Stimulated activated CD8-positive, alpha-beta memory T cell treated with anti-CD3 and anti-CD28 coated beads, Interleukin-2, amount 100 ng/mL, for 48 hours (primary cell): ENCODE measurements at regions not wholly inside any gene's neighbourhood (a gene's known extent, or its start where the extent isn't known, plus 50 kb on each side); places are given as distances from the start of the nearest gene placed in this dataset.

Experiments
- DNase-seq, 2 donors: peaks; one replicate each; pipeline ENCODE4 v3.0.0-alpha.2; 2020; ENCODE audit warnings: low read depth in 2 of 2

DNA sequence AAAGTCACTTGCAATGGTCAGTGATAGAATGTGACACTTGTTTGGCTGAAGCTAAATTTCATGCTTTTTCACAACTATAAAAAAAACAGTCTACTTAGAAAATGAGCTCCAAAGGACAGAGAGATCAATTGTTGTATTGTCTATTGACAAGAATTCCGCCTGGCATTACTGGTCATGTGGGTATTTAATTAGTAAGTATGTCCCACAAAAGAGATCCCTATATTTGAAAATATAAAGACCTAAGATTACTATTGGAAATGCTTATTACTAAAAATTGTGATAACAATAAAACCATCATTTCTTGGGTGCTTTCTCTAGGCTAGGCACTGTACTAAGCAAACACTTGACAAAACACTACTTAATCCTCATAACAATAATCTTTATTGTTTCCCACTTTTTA lies 745.2 kb upstream of the C9orf72 start:
- DNase-seq: no peak

DNA sequence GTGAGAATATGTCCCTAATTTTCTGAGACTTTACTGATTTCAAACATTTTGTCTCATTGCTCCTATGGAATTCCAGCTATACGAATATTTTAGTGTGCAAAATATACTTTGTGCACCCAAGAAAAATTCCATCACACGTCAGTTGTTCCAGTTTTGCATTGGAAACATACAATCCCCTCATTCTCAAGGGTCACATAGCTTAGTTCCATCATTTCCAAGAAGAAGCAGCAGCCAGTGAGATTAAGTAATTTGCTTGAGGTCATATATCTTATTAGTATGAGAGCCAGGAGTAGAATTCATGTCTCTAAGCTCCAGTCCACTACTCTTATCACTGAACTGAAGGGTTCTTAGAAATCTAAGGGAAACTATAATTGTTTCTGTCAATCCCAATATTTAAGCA lies 746.7 kb upstream of the C9orf72 start:
- DNase-seq: no peak

DNA sequence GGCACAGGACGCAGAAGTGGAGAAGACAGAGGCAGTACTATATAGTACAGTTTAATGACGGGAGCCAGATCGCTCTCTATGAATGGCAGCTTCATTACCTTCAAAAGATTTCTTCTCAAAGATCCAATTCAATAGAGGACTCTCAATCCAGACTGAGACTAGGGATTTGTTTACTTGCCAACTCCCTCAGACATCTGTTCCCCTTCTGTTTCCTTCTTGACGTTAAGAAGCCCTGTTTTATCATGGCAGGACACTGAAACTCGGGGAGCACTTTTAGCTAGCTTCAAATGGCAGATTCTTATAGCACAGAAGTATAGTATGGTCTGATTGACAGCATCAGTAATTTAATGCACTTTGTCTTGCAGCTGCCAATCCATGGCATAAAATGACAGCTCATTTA lies 747.3 kb upstream of the C9orf72 start:
- DNase-seq: no peak

DNA sequence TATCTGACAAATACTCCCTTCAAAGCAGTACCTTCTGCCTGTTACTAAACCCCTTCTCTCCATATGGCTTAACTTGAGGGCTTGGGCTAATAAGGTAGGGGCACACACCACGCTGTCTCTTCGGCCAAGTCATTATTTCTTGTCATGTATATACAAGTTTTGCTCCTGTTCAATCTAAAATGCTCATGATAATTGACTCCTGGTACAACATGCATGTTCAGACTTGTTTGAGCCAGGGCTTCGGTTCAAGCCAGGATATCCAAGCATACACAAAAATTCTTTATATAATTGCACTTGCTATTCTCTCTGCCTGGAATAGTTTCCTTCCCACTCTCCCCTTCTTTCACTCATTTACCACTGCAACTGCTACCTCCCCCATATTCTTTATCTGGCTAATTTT lies 756.0 kb upstream of the C9orf72 start:
- no peak for DNase-seq

DNA sequence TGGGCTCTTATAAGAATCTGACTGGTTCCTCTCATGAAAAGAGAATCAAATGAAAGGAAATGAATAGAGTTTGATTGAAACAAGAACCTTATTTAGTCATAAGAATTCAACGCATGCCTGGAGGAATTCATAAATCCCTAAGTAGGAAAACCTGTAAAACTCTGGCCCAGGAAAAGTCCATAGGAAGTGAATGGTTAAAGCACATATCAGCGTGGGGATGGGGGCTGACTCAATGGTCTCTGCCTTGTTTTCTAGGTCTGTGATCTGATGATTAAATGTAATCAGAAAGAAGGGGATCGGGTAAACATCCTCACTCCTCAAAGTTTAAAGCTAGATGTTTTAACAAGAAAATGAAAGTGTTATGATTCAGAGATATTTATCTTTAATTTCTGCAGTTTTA lies 759.4 kb upstream of the C9orf72 start:
- DNase-seq: no peak

DNA sequence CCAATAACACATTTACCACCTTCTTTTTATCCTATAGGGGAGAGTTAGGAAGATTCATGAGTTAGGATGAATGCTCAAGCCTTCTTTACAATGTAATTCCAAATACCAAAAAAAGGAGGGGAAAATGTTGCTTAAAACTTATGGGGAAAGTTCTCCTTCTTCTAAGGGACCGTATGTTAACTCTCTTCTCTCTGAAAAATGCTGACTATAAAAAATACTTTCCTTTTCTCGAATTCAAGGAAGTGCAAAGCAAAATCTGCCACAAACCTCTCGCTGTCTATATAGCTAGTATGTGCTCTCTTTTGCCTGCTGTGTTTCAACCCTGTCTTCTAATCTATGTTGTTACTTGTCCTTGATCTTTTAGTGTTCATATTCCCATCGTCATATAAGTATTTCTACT lies 768.6 kb upstream of the C9orf72 start:
- DNase-seq: no peak

DNA sequence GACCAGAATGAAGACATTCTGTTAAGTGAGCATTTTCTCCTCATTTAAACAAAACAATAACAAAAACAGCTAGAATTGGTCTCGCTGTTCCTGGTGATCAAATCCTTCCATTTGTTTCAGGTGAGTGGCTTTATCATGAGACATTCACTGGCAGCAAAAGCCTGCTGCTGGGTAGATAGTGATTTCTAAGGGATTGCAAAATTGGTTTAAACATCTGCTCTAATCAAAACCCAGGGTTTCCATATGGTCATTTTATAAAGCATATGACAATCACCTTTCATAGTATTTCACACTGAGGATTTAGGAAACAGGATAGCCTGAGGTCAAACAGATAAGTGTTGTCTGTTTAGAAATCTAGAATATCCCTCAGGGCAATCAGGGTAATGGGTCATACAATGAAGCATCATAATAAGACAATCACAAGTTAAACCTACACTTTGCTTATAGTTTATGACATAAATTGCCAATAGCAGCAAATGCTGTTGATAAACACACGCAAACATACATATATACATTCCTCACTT lies 769.6 kb upstream of the C9orf72 start:
- no peak for DNase-seq

DNA sequence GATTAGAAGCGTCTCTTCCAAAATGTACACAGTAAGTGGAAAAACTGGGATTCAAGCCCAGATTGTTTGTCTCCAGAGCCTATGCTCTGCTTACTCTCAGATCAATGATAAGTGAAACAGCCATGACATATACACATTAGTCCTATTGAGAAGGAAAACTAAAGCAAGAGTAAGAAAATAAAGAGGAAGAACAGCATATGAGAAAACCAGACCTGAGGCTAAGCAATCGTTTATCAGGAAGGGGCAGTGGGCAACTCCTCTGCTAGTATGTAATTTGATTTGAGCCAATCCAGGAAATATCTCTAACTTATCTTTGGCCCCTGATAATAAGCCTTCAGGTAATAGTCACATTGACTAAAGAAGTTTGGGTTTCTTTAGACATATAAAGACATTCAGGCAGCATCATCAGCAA lies 789.9 kb upstream of the C9orf72 start:
- DNase-seq: no peak

DNA sequence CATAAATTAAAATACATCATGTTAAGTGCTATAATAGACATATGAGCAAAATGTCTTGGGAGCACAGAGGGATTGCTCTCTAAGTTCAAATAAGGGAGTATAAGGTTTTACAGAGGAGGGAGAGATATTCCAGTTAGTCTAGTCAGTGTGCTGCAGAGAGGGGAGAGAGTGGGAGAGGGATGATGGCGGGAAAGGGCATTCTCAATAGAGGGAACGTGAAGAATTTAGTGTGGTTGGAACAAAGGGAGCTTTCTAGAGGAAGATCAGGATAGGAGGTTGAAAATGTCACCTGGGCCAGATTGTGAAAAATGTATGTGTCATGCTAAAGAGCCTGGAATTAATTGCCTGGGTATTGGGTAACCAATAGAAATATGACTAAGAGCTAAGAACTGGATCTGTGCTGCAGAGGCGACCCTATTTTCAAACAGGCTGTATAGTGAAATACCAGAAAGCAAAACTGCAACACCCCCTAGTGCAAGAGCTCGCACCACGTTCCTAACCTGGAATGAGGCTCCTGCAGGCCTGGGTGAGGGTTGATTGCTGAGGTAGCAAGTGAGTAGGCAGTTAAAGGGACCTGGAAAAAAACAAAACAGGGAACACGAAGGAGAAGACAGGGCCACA lies 791.8 kb upstream of the C9orf72 start:
- no peak for DNase-seq

DNA sequence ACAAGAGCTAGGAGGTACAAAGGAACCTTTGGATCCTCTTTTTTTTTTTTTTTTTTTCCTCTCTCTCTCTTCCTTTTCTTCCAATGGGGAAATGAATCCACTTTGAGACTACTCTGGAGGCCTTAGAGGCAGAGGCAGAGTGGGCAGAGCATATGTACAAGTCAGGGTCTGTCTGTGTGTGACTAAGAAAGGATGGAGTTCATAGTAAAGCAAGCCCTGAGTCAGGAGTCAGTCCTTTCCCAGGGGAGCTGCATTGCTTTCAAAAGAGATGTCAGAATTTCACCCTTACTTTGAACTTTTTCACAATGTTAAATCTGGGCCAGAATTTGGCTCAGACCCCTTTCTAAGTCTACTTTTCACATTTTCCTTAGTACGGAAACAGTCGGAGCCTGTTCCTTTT lies 792.4 kb upstream of the C9orf72 start:
- no peak for DNase-seq

DNA sequence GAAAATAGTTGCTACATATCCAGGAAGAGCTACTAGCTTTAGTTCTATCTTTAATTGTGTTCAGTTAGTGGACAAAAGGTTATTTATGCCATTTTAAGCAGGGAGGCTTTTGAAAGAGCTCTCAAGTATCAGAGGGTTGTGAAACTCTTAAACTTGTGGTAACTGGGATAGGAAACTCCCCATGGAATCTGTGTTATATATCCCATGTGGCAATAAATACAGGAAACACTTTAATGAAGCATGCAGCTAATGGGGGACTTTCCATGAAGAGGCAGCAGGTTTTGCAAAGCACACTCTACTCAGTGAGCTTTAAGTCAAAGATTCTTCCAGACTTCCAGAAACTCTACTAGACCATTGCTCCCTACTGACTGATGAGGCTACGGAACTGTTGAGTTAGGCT lies 805.0 kb upstream of the C9orf72 start:
- no peak for DNase-seq

DNA sequence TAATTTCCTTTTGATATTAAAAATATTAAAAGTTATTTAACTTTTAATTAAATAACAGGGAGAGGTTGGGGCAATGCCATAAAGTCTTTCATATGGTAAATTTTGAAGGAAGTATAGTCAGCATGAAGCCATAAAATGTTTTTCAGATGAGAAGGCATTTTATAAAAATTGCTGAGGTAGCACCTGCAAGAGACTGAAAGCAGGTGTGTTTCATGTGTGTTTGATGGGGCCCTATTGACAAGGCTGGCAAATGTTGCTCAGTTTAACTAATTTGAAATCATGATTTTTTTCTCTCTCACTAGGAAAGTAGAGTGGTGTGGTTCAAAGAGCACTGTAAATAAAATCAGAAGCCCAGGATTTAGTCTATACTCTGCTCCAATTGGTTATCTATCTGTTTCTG lies 805.8 kb upstream of the C9orf72 start:
- no peak for DNase-seq

DNA sequence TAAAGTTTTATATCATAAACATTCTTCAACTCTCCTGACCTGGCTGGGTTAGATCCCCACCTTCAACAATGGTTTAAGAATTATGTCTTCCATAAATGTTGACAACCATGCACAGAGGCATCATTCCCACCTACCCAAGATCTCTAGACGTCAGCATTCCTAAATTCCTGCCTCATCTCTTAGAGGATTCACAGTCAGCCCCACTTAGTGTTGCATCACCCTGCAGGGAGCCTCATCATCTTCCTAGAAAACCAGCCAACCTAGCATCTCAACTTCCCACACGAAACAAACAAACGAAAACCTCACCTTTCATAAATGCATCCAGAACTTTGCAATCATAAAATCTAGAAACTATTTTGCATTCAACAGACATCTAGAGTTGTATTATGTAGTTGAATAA lies 816.1 kb upstream of the C9orf72 start:
- DNase-seq: no peak

DNA sequence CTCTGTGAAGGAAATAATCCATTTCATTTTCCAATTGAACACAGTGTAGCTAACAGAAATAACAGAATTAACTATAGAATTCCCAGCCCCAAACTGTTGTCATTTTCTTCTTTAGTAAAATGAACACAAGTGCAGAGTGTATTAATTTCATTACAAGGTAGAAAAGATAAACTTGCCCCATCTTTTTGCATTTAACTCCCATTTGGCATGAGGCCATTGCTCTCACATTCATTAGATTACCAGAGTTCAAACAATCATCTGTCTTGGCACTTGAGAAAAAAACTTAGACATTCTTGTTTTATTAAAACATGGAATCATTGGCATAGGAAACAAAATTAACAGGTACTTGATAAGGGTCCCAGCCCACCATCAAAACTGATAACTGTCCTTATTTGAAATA lies 821.5 kb upstream of the C9orf72 start:
- no peak for DNase-seq

DNA sequence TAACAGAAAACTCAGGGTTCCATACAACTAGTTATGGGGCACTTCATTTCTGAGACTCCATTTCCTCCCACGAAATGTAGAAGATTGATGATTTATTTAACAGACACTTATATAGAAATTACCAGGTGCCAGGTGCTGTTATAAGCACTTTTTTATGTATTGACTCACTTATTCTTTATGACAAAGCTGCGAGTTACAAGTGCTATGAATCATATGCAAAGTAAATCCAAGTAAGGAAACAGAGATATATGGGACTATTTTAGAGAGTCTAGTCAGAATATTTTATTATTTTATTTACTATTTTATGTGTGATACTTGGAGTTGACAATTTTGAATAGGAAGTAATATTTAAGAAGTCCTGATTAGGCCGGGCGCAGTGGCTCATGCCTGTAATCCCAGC lies 822.8 kb upstream of the C9orf72 start:
- DNase-seq: no peak

DNA sequence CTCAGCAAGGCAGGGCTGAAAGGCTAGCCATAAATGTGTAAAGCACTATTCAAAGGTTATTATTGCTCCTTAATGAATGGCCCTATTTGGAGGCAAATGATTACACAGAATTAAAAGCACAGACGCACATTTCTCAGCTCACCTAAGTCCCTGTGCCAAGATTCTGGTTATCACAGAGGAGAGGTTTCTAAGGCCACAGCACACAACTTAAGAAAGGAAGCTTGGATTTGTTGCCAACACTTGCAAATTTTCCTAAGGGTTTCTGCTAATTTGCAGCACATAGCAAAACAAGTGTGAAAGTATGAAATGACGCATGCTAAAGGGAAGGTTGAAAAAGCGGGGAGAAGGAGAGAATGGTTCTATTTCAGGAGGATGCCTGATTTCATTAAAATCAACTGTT lies 834.1 kb upstream of the C9orf72 start:
- DNase-seq: no peak

DNA sequence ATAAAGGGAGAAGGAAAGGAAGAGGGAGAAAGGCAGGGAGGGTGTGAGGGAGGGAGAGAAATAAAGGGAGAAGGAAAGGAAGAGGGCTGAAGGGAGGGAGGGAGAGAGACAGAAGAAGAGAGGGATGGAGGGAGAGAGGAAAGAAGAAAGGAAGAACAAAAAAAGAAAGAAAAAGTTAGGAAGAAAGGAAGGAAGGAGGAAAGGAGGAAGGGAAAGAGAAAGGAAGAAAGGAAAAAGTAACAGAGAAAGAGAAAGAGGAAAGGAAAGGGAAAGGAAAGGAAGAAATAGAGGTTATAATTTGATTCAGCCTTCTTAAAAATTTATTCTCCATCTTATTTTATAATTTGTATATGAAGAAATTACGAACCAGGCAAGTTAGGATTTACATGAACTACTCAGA lies 836.6 kb upstream of the C9orf72 start:
- DNase-seq: no peak

DNA sequence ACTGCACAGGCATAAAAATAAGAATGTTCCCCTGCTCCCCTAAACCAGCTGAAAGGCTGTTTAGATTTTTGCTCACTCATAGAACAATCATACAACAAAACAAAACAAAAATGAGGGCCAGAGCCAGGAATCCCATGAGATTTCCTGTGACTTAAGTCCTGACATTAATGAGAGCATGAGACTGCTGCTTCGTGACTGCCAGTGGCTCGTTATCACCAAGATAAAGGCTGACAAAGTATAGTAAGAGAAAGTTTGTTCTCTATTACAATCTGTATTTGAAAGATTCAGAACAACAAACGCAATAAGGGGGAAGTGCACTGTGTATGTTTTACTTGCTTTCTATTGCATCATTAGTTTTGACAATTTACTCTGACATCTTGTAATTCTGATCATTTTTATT lies 837.1 kb upstream of the C9orf72 start:
- DNase-seq: no peak

DNA sequence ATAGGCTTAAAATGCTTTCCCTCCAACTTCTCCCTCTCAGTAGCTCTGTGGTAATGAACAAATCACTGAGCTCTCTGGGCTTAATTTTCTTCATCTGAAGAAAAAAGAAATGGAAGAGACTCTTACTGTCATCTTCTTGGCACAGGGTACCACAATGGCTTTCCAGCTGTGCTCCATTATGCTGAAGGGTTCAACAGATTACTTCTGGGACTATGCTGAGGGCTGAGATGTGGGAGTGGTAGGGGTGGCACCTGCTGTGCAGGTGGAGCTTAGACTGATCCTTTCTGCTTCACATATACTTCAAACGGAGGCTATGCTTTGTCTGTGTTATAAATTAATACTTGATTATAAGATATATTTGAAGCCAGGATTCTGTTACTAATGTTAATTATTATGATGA lies 840.2 kb upstream of the C9orf72 start:
- no peak for DNase-seq

DNA sequence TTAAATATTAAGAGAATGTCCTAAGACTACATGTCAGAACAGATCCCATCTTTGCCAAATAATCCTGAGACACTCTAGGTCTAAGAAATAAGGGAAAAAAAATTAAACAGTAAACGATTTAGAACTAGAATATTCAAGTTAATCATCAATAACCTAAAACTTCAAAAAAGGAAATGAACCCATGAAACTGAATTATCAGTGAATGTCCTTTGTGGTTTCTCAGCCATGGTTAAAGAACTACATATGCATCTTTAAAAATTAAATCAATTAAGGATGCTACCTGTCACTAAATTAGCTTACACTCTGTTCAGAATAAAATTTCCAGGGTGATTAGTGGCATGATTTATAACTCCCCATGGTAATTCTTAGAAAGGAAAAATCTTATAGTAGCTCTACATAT lies 850.0 kb upstream of the C9orf72 start:
- DNase-seq: no peak

DNA sequence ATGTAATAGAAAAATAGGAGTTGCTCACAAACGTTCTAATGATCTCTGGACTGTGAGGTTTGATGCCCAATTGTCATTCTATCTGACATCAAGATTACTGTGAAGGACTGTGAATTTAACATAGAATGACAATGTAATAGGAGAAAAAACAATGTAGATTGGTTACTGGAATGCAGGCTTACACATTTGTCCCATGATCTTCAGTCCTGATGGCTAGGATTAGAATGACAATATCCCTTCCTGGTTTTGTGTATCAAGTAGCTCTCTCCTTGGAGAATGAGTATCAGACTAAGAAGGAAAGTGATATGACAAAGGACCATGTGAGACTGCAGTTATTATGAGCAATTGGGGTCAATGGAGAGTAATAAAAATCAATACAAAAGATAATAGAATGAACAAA lies 862.2 kb upstream of the C9orf72 start:
- DNase-seq: no peak

DNA sequence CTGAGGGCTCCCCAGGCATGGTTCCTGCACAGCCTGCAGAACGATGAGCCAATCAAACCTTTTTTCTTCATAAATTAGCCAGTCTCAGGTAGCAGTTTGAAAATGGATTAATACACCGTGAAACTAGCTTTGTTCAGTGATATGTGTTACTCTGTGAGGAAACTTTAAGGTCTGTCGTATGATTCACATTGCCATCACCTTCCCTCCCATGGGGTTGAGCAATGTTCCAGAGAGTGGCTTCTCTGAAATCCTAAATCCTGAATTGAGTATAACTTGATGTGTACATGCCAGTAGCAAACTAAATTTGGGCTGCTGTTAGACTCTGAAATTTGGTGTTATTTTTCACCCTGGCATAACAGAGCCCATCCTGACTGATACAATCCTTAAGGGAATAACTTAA lies 866.4 kb upstream of the C9orf72 start:
- DNase-seq: no peak

DNA sequence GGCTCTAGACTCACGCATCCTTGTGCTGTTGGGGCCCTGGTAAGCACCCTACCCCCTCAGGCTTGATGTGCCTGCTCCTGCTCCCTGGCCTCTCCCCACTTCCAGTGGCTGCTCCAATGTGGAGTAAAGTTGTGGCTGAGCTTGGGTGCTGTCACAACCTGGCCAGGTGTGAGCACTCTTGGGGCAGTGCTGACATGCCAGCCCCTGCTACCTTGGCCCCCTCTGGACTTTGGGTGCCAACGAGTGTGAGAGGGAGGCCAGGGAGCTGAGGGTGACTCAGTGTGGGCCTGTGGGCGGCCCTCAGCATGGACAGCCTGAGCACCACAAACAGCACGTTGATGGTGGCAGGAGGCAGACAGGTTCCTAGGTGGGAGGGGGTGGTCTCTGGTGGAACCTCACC lies 870.2 kb upstream of the C9orf72 start:
- no peak for DNase-seq

DNA sequence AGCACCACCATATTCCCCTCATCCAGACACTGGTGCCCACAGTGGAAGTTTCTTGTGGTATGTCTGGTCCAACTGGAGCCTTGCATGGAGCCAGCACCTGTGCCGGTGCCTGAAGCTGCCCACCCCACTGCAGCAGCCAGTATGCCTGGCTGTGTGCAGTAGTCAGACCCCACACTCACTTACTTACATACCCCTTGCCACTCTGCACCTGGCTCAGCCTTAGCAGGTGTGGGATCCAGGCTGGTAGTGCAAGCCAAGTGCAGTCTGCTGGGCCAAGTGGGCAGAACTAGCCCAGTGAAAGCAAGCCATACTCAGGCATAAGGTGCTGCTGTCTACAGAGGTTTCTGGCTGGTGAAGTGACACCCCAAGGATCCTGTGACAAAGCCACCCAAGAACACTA lies 871.4 kb upstream of the C9orf72 start:
- no peak for DNase-seq
